ENCODE measurements at regions not wholly inside any gene's neighbourhood (a gene's known extent, or its start where the extent isn't known, plus 50 kb on each side); places are given as distances from the start of the nearest gene placed in this dataset.

GRCh38 chr15:60204131-60204885 is 193.5 kb downstream of the ANXA2 start (continued):
- TF ChIP-seq E2F4 (CRISPR knock-in tag; IDR thresholded peaks at IDR 0.05; ENCODE audit: low read depth) (no peak), PHF21A (IDR thresholded peaks at IDR 0.05; ENCODE audit: borderline replicate concordance, low read depth) (no peak), MYNN (IDR thresholded peaks at IDR 0.05) (no peak), MYNN (CRISPR knock-in tag; IDR thresholded peaks at IDR 0.05) (no peak), ZNF324 (CRISPR knock-in tag; IDR thresholded peaks at IDR 0.05) (no peak), AFF1 (IDR thresholded peaks at IDR 0.05; ENCODE audit: low read depth in 1 of 2, partially characterized antibody in 2 of 2) (no peak), ZNF668 (CRISPR knock-in tag; IDR thresholded peaks at IDR 0.05) (no peak), ZEB2 (IDR thresholded peaks at IDR 0.05) (no peak), TBL1XR1 (IDR thresholded peaks at IDR 0.05; ENCODE audit: low read length in 2 of 2) (no peak), SMAD3 (CRISPR knock-in tag; conservative IDR thresholded peaks at IDR 0.05) (no peak)

All from K562 (cell line).